Tibial nerve (tissue), 3 donors: ENCODE measurements at regions not wholly inside any gene's neighbourhood (a gene's known extent, or its start where the extent isn't known, plus 50 kb on each side); places are given as distances from the start of the nearest gene placed in this dataset.

Experiments used
- POLR2A ChIP-seq, 2 donors: fragments of 450-650 bp; IDR thresholded peaks; one replicate each; pipeline ENCODE4 v1.6.1; 2017; ENCODE audit warnings: antibody characterized with exemption in 2 of 2, mild to moderate bottlenecking in 2 of 2, moderate library complexity in 2 of 2
- TF ChIP-seq, protein P1 (sequence below), 5 experiments: fragments of 200-600 bp in 3 of 5; fragments of 450-650 bp in 2 of 5; sonication (generic) in 3 of 5; IDR thresholded peaks; one replicate each; pipeline ENCODE4 v1.5.1; 2016 to 2019; ENCODE audit warnings: antibody characterized with exemption in 5 of 5, mild to moderate bottlenecking in 3 of 5, moderate library complexity in 2 of 5

- TF ChIP-seq, protein P1, sequence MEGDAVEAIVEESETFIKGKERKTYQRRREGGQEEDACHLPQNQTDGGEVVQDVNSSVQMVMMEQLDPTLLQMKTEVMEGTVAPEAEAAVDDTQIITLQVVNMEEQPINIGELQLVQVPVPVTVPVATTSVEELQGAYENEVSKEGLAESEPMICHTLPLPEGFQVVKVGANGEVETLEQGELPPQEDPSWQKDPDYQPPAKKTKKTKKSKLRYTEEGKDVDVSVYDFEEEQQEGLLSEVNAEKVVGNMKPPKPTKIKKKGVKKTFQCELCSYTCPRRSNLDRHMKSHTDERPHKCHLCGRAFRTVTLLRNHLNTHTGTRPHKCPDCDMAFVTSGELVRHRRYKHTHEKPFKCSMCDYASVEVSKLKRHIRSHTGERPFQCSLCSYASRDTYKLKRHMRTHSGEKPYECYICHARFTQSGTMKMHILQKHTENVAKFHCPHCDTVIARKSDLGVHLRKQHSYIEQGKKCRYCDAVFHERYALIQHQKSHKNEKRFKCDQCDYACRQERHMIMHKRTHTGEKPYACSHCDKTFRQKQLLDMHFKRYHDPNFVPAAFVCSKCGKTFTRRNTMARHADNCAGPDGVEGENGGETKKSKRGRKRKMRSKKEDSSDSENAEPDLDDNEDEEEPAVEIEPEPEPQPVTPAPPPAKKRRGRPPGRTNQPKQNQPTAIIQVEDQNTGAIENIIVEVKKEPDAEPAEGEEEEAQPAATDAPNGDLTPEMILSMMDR (IDR thresholded peaks at IDR 0.05), result no peak
- no peak for TF ChIP-seq POLR2A (IDR thresholded peaks at IDR 0.05)
These were observed 169.2 kb upstream of the SPRY4 start for GRCh38 chr5:142493875-142494518.
